SU-DHL-6 (cell line): ENCODE measurements at regions not wholly inside any gene's neighbourhood (a gene's known extent, or its start where the extent isn't known, plus 50 kb on each side); places are given as distances from the start of the nearest gene placed in this dataset.

Experiments used
- H2AFZ ChIP-seq: fragments of 200-600 bp; sonication (generic); 2 replicates; pipeline ENCODE4 v1.6.1; 2014; ENCODE audit warnings: low read depth, mild to moderate bottlenecking, moderate library complexity, mixed read lengths, antibody characterized with exemption, low read length; ENCODE audit not compliant: severe bottlenecking
- H3F3A ChIP-seq: fragments of 200-600 bp; shearing (Covaris generic); 2 replicates; pipeline ENCODE4 v1.6.0; 2016; ENCODE audit warnings: antibody characterized with exemption, mild to moderate bottlenecking; ENCODE audit not compliant: insufficient read depth
- H3K27ac ChIP-seq: fragments of 200-600 bp; sonication (generic); 2 replicates; pipeline ENCODE4 v1.5.1; 2016; ENCODE audit warnings: low read depth, mild to moderate bottlenecking, low read length, moderate library complexity, mixed read lengths
- H3K27me3 ChIP-seq: fragments of 200-600 bp; sonication (generic), shearing (Covaris generic); 2 replicates; pipeline ENCODE4 v1.6.0; 2014; ENCODE audit warnings: mild to moderate bottlenecking, low read length
- H3K36me3 ChIP-seq: fragments of 200-600 bp; sonication (generic); 2 replicates; pipeline ENCODE4 v1.6.1; 2014; ENCODE audit warnings: mild to moderate bottlenecking, low read length, mixed read lengths
- H3K4me2 ChIP-seq: fragments of 300-600, 200-600 bp; shearing (Covaris generic), sonication (generic); 2 replicates; pipeline ENCODE4 v1.6.0; 2014; ENCODE audit warnings: low read length, low read depth, mild to moderate bottlenecking; ENCODE audit not compliant: poor library complexity, severe bottlenecking
- H3K4me3 ChIP-seq: fragments of 200-600 bp; sonication (generic); 2 replicates; pipeline ENCODE4 v1.5.1; 2014; ENCODE audit warnings: antibody characterized with exemption, low read length, mild to moderate bottlenecking, mixed read lengths; ENCODE audit not compliant: insufficient read depth, poor library complexity, severe bottlenecking
- H3K79me2 ChIP-seq: fragments of 200-600 bp; sonication (generic); 2 replicates; pipeline ENCODE4 v1.6.1; 2014; ENCODE audit warnings: mild to moderate bottlenecking, low read length, moderate library complexity; ENCODE audit not compliant: insufficient read depth
- H3K9ac ChIP-seq: fragments of 200-600 bp; sonication (generic); 2 replicates; pipeline ENCODE4 v1.7.0; 2014; ENCODE audit warnings: mild to moderate bottlenecking, low read length
- H3K9me2 ChIP-seq: fragments of 200-600 bp; sonication (generic); replicated peaks from 2 replicates; pipeline ENCODE4 v1.6.1; 2014; ENCODE audit warnings: low read length; ENCODE audit not compliant: insufficient read depth
- H3K9me3 ChIP-seq: fragments of 200-600 bp; sonication (generic); 2 replicates; pipeline ENCODE4 v1.6.1; 2014; ENCODE audit warnings: low read length, mixed read lengths; ENCODE audit not compliant: insufficient read depth
- H4K20me1 ChIP-seq: fragments of 200-600 bp; sonication (generic); 2 replicates; pipeline ENCODE4 v1.6.1; 2014; ENCODE audit warnings: low read depth, mild to moderate bottlenecking, antibody characterized with exemption, low read length, moderate library complexity, mixed read lengths
- CTCF ChIP-seq: fragments of 200-600 bp; sonication (generic); IDR thresholded peaks from one replicate; pipeline ENCODE4 v1.5.1; 2017; ENCODE audit warnings: antibody characterized with exemption, mild to moderate bottlenecking, low read length, moderate library complexity; ENCODE audit not compliant: insufficient read depth, poor library complexity, severe bottlenecking
- EZH2phosphoT487 ChIP-seq: fragments of 200-600 bp; sonication (generic), shearing (Covaris generic); conservative IDR thresholded peaks from 2 replicates; pipeline ENCODE4 v1.6.1; 2018; ENCODE audit warnings: mild to moderate bottlenecking, antibody characterized with exemption, low read length, moderate library complexity, mixed read lengths

- Histone ChIP-seq H3K4me3 (no peak overlapping the region), H3K27me3 (no peaks in the 10 kb centered on the region), H3F3A (no peaks in the 10 kb centered on the region), H3K27ac (no peak overlapping the region), H3K9ac (no peak overlapping the region), H3K36me3 (no peaks in the 10 kb centered on the region), H3K9me2 (no peaks in the 10 kb centered on the region), H3K79me2 (no peaks in the 10 kb centered on the region), H2AFZ (no peak overlapping the region), H3K4me2 (no peak overlapping the region), H4K20me1 (no peaks in the 10 kb centered on the region), H3K9me3 (no peaks in the 10 kb centered on the region)
- TF ChIP-seq CTCF (no peak), EZH2phosphoT487 (no peak)
Measured at GRCh38 chr6:93183531-93183972, 235.8 kb downstream of the EPHA7 start.

- Histone ChIP-seq H2AFZ (no peak overlapping the region), H3K4me3 (no peak overlapping the region)
Measured at GRCh38 chr6:93182938-93183479, 236.3 kb downstream of the EPHA7 start.

GRCh38 chr6:93177918-93178317 is 241.4 kb downstream of the EPHA7 start:
- H3K79me2 ChIP-seq, result no peaks in the 10 kb centered on the region
- no peak overlapping the region for H2AFZ ChIP-seq
- H3K27me3 ChIP-seq, result no peaks in the 10 kb centered on the region
- no peaks in the 10 kb centered on the region for H4K20me1 ChIP-seq
- no peaks in the 10 kb centered on the region for H3K36me3 ChIP-seq
- TF ChIP-seq CTCF, result no peak
- H3K9me2 ChIP-seq, result no peaks in the 10 kb centered on the region
- H3F3A ChIP-seq, result no peaks in the 10 kb centered on the region
- H3K27ac ChIP-seq, result no peak overlapping the region
- H3K4me3 ChIP-seq, result no peak overlapping the region
- no peak overlapping the region for H3K4me2 ChIP-seq
- no peak overlapping the region for H3K9ac ChIP-seq
- no peaks in the 10 kb centered on the region for H3K9me3 ChIP-seq

More at GRCh38 chr6:93182938-93183479, 236.3 kb downstream of the EPHA7 start:
- no peaks in the 10 kb centered on the region for H3K9me3 ChIP-seq
- H3K9ac ChIP-seq, result no peak overlapping the region
- H3K79me2 ChIP-seq, result no peaks in the 10 kb centered on the region
- no peaks in the 10 kb centered on the region for H4K20me1 ChIP-seq
- H3K27ac ChIP-seq, result no peak overlapping the region
- H3F3A ChIP-seq, result no peaks in the 10 kb centered on the region
- no peak for TF ChIP-seq EZH2phosphoT487
- TF ChIP-seq CTCF, result no peak
- H3K4me2 ChIP-seq, result no peak overlapping the region
- no peaks in the 10 kb centered on the region for H3K27me3 ChIP-seq
- H3K9me2 ChIP-seq, result no peaks in the 10 kb centered on the region
- H3K36me3 ChIP-seq, result no peaks in the 10 kb centered on the region

GRCh38 chr6:93177438-93177837 is 241.9 kb downstream of the EPHA7 start:
- Histone ChIP-seq H3K36me3 (no peaks in the 10 kb centered on the region), H2AFZ (no peak overlapping the region), H3K9me3 (no peaks in the 10 kb centered on the region), H3K27me3 (no peaks in the 10 kb centered on the region), H3K79me2 (no peaks in the 10 kb centered on the region), H3K9ac (no peak overlapping the region), H3K9me2 (no peaks in the 10 kb centered on the region), H3K4me3 (no peak overlapping the region), H3F3A (no peaks in the 10 kb centered on the region), H4K20me1 (no peaks in the 10 kb centered on the region), H3K27ac (no peak overlapping the region), H3K4me2 (no peak overlapping the region)
- no peak for TF ChIP-seq CTCF
- no peak for TF ChIP-seq EZH2phosphoT487
